Body of pancreas (tissue), 4 donors: ENCODE measurements at regions not wholly inside any gene's neighbourhood (a gene's known extent, or its start where the extent isn't known, plus 50 kb on each side); places are given as distances from the start of the nearest gene placed in this dataset.

Experiments
- CTCF ChIP-seq, 7 experiments: fragments of 450-650 bp in 4 of 7; fragments of 200-600 bp in 3 of 7; sonication (generic) in 3 of 7; IDR thresholded peaks; one replicate each; pipeline ENCODE4 v1.5.1; 2016 to 2019; ENCODE audit warnings: antibody characterized with exemption in 7 of 7
- POLR2A ChIP-seq, 3 donors: fragments of 450-650 bp; IDR thresholded peaks; one replicate each; pipeline ENCODE4 v1.6.1; 2016; ENCODE audit warnings: antibody characterized with exemption in 3 of 3, mild to moderate bottlenecking in 2 of 3

GRCh38 chr13:29683041-29683440, 87.6 kb upstream of the SLC7A1 start:
- TF ChIP-seq CTCF (IDR thresholded peaks at IDR 0.05) (no peak), POLR2A (IDR thresholded peaks at IDR 0.05) (no peak)
